ENCODE measurements at regions not wholly inside any gene's neighbourhood (a gene's known extent, or its start where the extent isn't known, plus 50 kb on each side); places are given as distances from the start of the nearest gene placed in this dataset.

DNA sequence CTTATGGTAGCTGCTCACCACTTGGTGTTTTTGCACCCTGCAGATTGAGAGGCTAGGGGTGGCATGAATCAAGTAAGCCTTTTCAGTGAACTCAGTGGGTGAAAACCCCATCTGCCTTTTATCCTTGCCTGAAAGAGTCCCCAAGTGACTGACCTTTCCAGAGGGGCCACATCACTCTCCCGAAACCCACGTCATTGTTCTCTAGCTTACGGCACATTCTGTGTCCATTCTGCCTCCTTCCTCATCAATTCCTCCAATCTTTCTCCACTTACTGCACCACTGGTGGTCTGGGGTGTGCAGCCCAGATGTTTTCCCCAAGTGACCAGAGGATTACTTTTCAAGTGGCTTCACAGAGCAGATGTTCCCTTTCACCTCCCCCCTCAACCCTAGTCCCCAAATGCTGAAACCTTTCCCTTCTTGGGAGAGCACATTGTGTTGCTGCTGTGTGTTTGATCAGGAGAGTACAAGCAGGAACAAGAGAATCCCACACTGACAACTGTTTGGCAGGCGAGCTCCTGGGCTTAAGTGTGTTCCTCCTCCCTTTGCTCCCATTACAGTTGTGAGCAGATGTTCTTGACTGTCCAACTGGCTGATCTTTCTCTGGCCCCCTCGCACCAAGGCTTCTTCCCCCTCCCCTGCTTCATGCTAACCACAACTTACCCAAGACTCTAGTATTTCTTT lies 138.0 kb upstream of the IGF1 start:
- intact Hi-C loops (cut with DNase I, micrococcal nuclease), result no loop called here
- ATAC-seq (no peak), DNase-seq (no peak)

- no peak for ATAC-seq
- intact Hi-C loops (cut with DNase I, micrococcal nuclease), result no loop called here
- DNase-seq, result no peak
Measured at GRCh38 chr12:102616692-102617091, 136.3 kb upstream of the IGF1 start.

- ATAC-seq (no peak), DNase-seq (no peak)
- intact Hi-C loops (cut with DNase I, micrococcal nuclease), result no loop called here
Measured at GRCh38 chr12:102611995-102612394, 131.6 kb upstream of the IGF1 start.

GRCh38 chr12:102609996-102610395 lies 129.6 kb upstream of the IGF1 start:
- no peak for ATAC-seq
- intact Hi-C loops (cut with DNase I, micrococcal nuclease), result no loop called here
- DNase-seq, result no peak

DNA sequence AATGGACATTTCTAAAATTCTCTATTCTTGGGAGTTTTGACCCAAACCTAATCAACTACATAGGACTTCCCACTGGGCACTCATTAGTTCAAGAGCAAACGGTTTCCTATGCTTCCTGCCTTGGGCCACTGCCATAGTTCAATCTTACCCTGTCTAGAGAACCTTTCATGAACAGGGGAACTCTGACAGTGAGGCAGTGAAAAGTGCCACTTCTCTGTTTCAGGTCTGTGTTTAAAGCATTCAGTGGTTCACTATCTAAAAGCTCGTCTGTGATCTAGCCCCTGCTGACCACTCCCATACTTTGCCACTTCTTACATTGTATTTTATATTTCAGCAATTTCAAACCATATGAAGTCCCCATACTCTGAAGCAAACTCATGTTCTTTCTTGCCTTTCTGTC lies 122.7 kb upstream of the IGF1 start:
- intact Hi-C loops (cut with DNase I, micrococcal nuclease), result no loop called here
- no peak for DNase-seq
- no peak for ATAC-seq

DNA sequence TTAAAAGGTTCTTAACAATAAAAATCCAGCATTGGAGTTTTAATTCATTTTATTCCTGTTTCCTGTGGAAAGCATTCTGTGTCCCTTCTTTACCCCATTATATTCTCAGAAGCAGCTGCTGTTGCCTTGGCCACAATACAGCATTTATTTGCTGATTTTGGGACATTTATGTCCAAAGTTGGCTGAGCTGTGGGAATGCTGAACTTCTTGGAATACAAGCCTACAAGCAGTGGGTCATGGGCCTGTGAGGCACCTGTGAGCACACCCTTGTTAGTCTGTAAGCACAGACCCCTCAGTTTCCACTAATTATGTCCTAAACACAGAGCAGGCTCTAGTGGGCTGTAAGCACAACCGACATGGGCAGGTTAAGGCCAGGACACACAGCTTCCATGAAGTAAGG lies 122.2 kb upstream of the IGF1 start:
- DNase-seq, result no peak
- intact Hi-C loops (cut with DNase I, micrococcal nuclease), result no loop called here
- ATAC-seq, result no peak

DNA sequence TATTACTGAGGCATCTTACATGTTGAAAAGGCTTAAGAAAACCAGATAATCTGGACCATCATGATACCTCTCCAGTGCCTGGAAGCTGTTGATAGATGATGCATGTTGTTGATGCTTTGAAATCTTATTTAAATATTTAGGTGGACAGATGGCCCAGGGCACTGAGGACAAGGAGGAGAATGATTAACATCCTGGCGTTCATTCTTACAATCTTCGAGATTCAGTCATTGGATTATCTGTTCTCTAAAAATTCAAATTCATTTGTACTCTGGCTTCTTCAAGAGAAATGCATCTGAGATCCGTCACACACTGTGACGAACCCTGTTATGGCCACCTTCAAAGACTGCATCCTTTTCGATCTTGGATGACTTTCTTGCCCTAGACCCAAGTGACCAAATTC lies 121.3 kb upstream of the IGF1 start:
- DNase-seq (no peak), ATAC-seq (no peak)
- intact Hi-C loops (cut with DNase I, micrococcal nuclease), result no loop called here

DNA sequence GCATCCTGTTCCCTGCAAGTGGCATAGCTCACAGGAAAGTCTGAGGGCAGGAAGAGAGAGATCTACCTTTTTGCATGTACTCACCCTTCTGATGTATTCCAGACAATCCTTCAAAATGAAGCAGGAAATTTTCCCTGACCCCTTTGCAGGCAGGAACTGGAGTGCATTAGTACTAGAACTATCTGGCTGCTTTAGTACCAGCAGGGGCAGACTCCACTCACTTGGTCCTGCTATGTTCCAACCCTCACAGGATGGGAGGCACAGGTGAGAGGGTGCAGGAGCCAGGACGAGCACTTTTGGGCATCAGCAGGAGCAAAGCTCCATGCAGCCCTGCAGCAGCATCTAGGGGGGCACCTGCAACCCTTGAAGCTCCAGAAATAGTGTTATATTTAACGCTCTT lies 116.3 kb upstream of the IGF1 start:
- DNase-seq (no peak), ATAC-seq (no peak)
- intact Hi-C loops (cut with DNase I, micrococcal nuclease), result no loop called here

GRCh38 chr12:102596031-102596430 lies 115.7 kb upstream of the IGF1 start:
- intact Hi-C loops (cut with DNase I, micrococcal nuclease), result no loop called here
- ATAC-seq (no peak), DNase-seq (no peak)

GRCh38 chr12:102595315-102595714 lies 115.0 kb upstream of the IGF1 start:
- DNase-seq, result no peak
- no peak for ATAC-seq
- intact Hi-C loops (cut with DNase I, micrococcal nuclease), result no loop called here

GRCh38 chr12:102593134-102593533 lies 112.8 kb upstream of the IGF1 start:
- intact Hi-C loops (cut with DNase I, micrococcal nuclease), result no loop called here
- ATAC-seq, result no peak
- no peak for DNase-seq

DNA sequence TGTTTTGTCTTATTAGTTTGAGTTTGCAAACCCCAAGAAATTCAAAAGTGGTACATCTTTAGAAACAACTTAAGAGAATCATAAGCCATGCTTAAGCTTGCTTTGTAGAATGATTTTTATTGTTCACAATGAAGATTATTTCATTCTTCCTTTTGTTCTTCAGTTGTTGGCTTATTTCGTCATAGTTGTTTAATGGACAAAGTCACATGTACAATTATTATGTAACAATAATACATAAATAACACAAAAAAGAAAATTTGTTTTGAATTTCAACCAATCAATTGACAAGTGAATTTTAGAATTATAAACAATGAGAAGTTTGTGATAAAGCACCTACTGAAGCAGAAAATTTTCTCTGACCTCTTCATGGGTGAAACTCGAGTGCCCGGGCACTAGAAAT lies 111.8 kb upstream of the IGF1 start:
- no peak for DNase-seq
- intact Hi-C loops (cut with DNase I, micrococcal nuclease), result no loop called here
- ATAC-seq, result no peak

- intact Hi-C loops (cut with DNase I, micrococcal nuclease), result no loop called here
- ATAC-seq, result no peak
- no peak for DNase-seq
Measured at GRCh38 chr12:102573237-102573636, 92.9 kb upstream of the IGF1 start.

GRCh38 chr12:102571889-102572288 lies 91.5 kb upstream of the IGF1 start:
- ATAC-seq (no peak), DNase-seq (no peak)
- intact Hi-C loops (cut with DNase I, micrococcal nuclease), result no loop called here

- intact Hi-C loops (cut with DNase I, micrococcal nuclease), result no loop called here
- ATAC-seq, result no peak
Measured at GRCh38 chr12:102570256-102570655, 89.9 kb upstream of the IGF1 start.

GRCh38 chr12:102569803-102570202 lies 89.4 kb upstream of the IGF1 start:
- ATAC-seq, result no peak
- no peak for DNase-seq
- intact Hi-C loops (cut with DNase I, micrococcal nuclease), result no loop called here

More at GRCh38 chr12:102570256-102570655, 89.9 kb upstream of the IGF1 start:
- DNase-seq, result no peak

DNA sequence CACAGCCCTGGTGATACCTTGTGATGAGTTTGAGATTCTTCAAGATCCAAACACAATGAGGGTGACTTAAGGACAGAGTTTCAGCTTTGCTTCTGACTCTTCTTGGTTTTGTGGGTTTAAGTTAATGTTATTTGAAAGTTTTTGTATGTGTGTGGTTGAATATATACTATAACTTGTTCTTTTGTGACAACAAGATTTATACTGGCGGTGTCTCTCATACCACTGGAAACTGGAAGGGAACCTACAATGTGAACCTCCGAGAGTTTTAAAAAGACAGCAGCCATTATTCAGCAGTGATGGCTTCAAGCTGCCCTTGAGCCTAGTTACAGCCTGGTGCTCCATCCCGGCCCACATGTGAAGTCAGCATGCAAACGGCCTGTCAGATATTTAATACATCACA lies 87.9 kb upstream of the IGF1 start:
- ATAC-seq (no peak), DNase-seq (no peak)
- intact Hi-C loops (cut with DNase I, micrococcal nuclease), result no loop called here

DNA sequence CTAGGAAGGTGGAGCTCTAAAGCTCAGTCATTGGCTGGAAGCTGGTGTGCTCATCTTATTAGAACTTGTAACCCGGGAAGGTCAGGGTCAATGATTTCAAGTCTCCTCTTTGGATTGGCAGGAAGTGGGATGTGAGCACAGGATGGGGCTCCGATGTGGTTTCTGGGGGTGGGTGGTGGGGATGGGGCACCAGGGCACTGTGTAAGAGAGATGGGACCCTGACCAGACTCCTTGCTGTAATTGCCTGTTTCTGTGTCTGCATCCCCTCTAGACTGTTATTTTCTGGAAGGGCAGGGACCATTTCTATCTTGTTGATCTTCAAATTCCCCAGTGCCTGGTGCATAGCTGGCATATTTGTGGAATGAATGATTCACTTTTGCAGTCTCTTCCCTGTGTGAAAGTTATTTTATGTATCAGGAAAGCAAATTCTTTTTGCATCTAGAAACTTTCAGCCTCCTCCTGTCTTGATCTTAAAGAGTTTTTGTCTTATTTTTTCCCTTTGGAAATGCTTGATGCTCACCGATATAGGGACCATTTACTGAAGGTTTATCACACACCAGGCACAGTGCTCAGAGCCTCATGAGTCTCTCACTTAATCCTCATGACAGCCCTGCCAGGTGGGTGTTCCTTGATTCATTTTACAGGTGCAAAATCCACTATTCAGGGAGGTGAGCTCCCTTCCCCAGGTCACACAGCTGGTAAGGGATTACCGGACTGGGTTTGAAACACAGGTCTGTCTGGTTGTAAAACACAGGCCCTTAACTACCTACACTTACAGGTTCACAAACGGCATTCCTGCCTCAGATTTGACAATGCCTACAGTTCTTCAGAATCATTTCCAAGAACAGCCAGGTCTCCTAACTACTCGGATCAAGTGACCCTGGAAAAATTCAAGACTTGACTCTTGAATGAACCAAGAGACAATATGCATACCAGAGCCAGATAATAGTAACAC lies 86.9 kb upstream of the IGF1 start:
- no peak for ATAC-seq
- intact Hi-C loops (cut with DNase I, micrococcal nuclease), result no loop called here
- no peak for DNase-seq

GRCh38 chr12:102565555-102565954 lies 85.2 kb upstream of the IGF1 start:
- DNase-seq (no peak), ATAC-seq (no peak)
- intact Hi-C loops (cut with DNase I, micrococcal nuclease), result no loop called here

DNA sequence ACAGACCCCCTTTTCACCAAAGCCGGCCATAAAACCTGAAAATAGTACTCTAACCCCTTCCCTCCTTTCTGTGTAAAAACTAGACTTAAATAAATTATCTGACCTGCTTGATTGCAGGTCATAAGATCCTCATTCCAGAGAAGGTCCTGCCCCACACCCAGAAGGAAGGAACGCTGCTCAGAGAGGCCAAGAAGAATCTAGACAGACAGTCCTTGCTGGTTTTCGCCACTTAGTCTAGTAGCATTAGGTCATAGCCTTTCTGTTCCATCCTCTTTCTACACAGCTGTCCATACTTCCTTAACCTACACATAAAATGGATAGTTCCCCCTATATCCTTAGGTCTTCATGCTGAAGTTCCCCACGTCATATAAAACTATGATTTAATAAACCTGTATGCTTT lies 83.7 kb upstream of the IGF1 start:
- intact Hi-C loops (cut with DNase I, micrococcal nuclease), result no loop called here
- ATAC-seq (no peak), DNase-seq (no peak)
